Liver (tissue), 8 donors: ENCODE measurements at regions not wholly inside any gene's neighbourhood (a gene's known extent, or its start where the extent isn't known, plus 50 kb on each side); places are given as distances from the start of the nearest gene placed in this dataset.
A peak's percentile ranks its signal among the peaks of the same experiment; 100 is the strongest.

Experiments
- DNase-seq: peaks from one replicate; pipeline ENCODE4 v3.0.0-alpha.2; 2017; ENCODE audit warnings: low spot score
- H3K27ac ChIP-seq, 2 donors: one replicate each; pipeline ENCODE4 v1.7.0; 2013; ENCODE audit warnings: inconsistent platforms in 2 of 2, low read length in 2 of 2, control low read depth in 1 of 2, low read depth in 1 of 2, mild to moderate bottlenecking in 1 of 2
- H3K27me3 ChIP-seq, 4 donors: one replicate each; pipeline versions ENCODE4 v1.6.1 to v1.7.0; 2013; ENCODE audit warnings: low read length in 3 of 4, inconsistent platforms in 1 of 4, mild to moderate bottlenecking in 1 of 4, moderate library complexity in 1 of 4; ENCODE audit not compliant: control insufficient read depth in 4 of 4, insufficient read depth in 4 of 4
- H3K36me3 ChIP-seq, 4 donors: one replicate each; pipeline versions ENCODE4 v1.6.1 to v1.7.0; 2013; ENCODE audit warnings: low read length in 3 of 4, mild to moderate bottlenecking in 3 of 4, low read depth in 1 of 4, moderate library complexity in 1 of 4; ENCODE audit not compliant: control insufficient read depth in 4 of 4, insufficient read depth in 3 of 4
- H3K4me1 ChIP-seq, 4 donors: one replicate each; pipeline versions ENCODE4 v1.6.1 to v1.7.0; 2013; ENCODE audit warnings: low read length in 3 of 4, mild to moderate bottlenecking in 3 of 4, moderate library complexity in 1 of 4; ENCODE audit not compliant: control insufficient read depth in 4 of 4, insufficient read depth in 4 of 4
- H3K4me3 ChIP-seq, 3 donors: one replicate each; pipeline versions ENCODE4 v1.6.1 to v1.7.0; 2013; ENCODE audit warnings: low read length in 3 of 3, control low read depth in 1 of 3, low read depth in 1 of 3, mild to moderate bottlenecking in 1 of 3
- H3K9ac ChIP-seq, 2 donors: one replicate each; pipeline ENCODE4 v1.7.0; 2013; ENCODE audit warnings: low read length in 2 of 2, mild to moderate bottlenecking in 2 of 2, moderate library complexity in 2 of 2, control low read depth in 1 of 2, low read depth in 1 of 2
- H3K9me3 ChIP-seq, 4 donors: one replicate each; pipeline versions ENCODE4 v1.6.1 to v1.7.0; 2013; ENCODE audit warnings: low read length in 3 of 4; ENCODE audit not compliant: control insufficient read depth in 4 of 4
- ATF3 ChIP-seq: IDR thresholded peaks from 2 replicates; pipeline ENCODE4 v1.6.1; 2016; ENCODE audit warnings: antibody characterized with exemption
- CTCF ChIP-seq: fragments of 150-350 bp; IDR thresholded peaks from 2 replicates; pipeline ENCODE4 v1.5.1; 2017; ENCODE audit warnings: improper control_type of control experiment, low read depth, low read length; ENCODE audit not compliant: missing input control
- EGR1 ChIP-seq, 2 donors: IDR thresholded peaks; 2 replicates each; pipeline ENCODE4 v1.6.1; 2016 to 2018; ENCODE audit warnings: antibody characterized with exemption in 2 of 2, low read depth in 2 of 2
- FOXA1 ChIP-seq: IDR thresholded peaks from 2 replicates; pipeline ENCODE4 v1.6.1; 2016; ENCODE audit warnings: antibody characterized with exemption
- FOXA2 ChIP-seq: IDR thresholded peaks from 2 replicates; pipeline ENCODE4 v1.6.1; 2016; ENCODE audit warnings: antibody characterized with exemption
- GABPA ChIP-seq, 2 donors: IDR thresholded peaks in 1 of 2; conservative IDR thresholded peaks in 1 of 2; 2 replicates each; pipeline ENCODE4 v1.6.1; 2016; ENCODE audit warnings: antibody characterized with exemption in 2 of 2, mild to moderate bottlenecking in 1 of 2, moderate library complexity in 1 of 2
- HNF4A ChIP-seq, 2 donors: conservative IDR thresholded peaks; 2 replicates each; pipeline ENCODE4 v1.6.1; 2016; ENCODE audit warnings: antibody characterized with exemption in 2 of 2, mild to moderate bottlenecking in 2 of 2
- HNF4G ChIP-seq: IDR thresholded peaks from 2 replicates; pipeline ENCODE4 v1.6.1; 2016; ENCODE audit warnings: antibody characterized with exemption
- JUND ChIP-seq, 2 donors: IDR thresholded peaks; 2 replicates each; pipeline ENCODE4 v1.6.1; 2016; ENCODE audit warnings: antibody characterized with exemption in 2 of 2
- NR2F2 ChIP-seq: IDR thresholded peaks from 2 replicates; pipeline ENCODE4 v1.6.1; 2016; ENCODE audit warnings: antibody characterized with exemption
- RAD21 ChIP-seq, 2 donors: IDR thresholded peaks; 2 replicates each; pipeline ENCODE4 v1.6.1; 2016; ENCODE audit warnings: antibody characterized with exemption in 2 of 2, mild to moderate bottlenecking in 2 of 2
- RXRA ChIP-seq, 2 donors: IDR thresholded peaks; 2 replicates each; pipeline ENCODE4 v1.6.1; 2017 to 2018; ENCODE audit warnings: antibody characterized with exemption in 2 of 2, mild to moderate bottlenecking in 1 of 2
- SP1 ChIP-seq: IDR thresholded peaks from 2 replicates; pipeline ENCODE4 v1.6.1; 2018; ENCODE audit warnings: antibody characterized with exemption, mild to moderate bottlenecking
- TAF1 ChIP-seq: conservative IDR thresholded peaks from 2 replicates; pipeline ENCODE4 v1.6.1; 2016; ENCODE audit warnings: antibody characterized with exemption, mild to moderate bottlenecking
- YY1 ChIP-seq: IDR thresholded peaks from 2 replicates; pipeline ENCODE4 v1.6.1; 2016; ENCODE audit warnings: antibody characterized with exemption, mild to moderate bottlenecking
- WGBS: extraction: QIAGEN DNeasy Blood & Tissue Kit; methylation state at CpG from one replicate; pipeline ENCODE4 v1.1.7; 2013; 5-methylcytosine and 5-hydroxymethylcytosine counted together
- TF ChIP-seq, protein P1 (sequence below): IDR thresholded peaks from 2 replicates; pipeline ENCODE4 v1.6.1; 2016; ENCODE audit warnings: antibody characterized with exemption
- TF ChIP-seq, protein P2 (sequence below): IDR thresholded peaks from 2 replicates; pipeline ENCODE4 v1.6.1; 2016; ENCODE audit warnings: antibody characterized with exemption
- TF ChIP-seq, protein P3 (sequence below): IDR thresholded peaks from 2 replicates; pipeline ENCODE4 v1.6.1; 2016; ENCODE audit warnings: antibody characterized with exemption, mild to moderate bottlenecking
- donor health status: healthy.
- donor health status: healthy.
- donor health status: healthy.
- donor health status: healthy.
- donor health status: healthy.

DNA sequence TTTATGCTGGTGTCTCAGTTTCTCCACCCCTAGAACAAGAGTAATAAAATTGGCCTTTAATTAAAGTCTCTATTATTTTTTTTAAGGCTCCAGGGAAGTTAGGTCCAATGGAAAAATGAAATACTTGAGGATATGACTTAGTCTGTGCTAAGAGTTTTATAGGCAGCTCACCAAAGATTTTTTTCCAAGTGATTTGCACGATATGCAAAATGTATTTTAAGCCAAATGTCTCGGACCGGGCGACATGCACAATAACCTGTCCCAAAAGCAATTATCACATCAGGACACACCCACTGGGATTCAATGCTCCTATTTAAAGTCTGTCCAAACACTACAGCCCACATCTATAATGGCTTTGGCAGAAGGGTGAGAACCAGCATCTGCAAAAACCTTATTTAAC is 136.1 kb upstream of the ANKH start:
- Histone ChIP-seq H3K27me3 (no peaks in the 10 kb centered on the region), H3K36me3 (no peaks in the 10 kb centered on the region), H3K4me3 (no peak overlapping the region), H3K27ac (peak overlapping the region in 1 of 2 donors; percentile 91), H3K4me1 (peaks cover 0 to 24% (median 13%) of the 10 kb centered on the region in 4 donors), H3K9me3 (no peaks in the 10 kb centered on the region), H3K9ac (no peak overlapping the region)
- 91% methylated on average over 4 of the region's 4 CpGs for WGBS
- TF ChIP-seq NR2F2: no peak
- TF ChIP-seq FOXA1: no peak
- TF ChIP-seq RXRA (IDR thresholded peaks at IDR 0.05): no peak
- TF ChIP-seq, protein P1, sequence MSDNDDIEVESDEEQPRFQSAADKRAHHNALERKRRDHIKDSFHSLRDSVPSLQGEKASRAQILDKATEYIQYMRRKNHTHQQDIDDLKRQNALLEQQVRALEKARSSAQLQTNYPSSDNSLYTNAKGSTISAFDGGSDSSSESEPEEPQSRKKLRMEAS: no peak
- no peak for TF ChIP-seq SP1
- no peak for TF ChIP-seq EGR1 (IDR thresholded peaks at IDR 0.05; ENCODE audit: low read depth in 2 of 2)
- no peak for TF ChIP-seq TAF1
- no peak for TF ChIP-seq CTCF
- no peak for TF ChIP-seq FOXA2
- no peak for TF ChIP-seq JUND (IDR thresholded peaks at IDR 0.05)
- no peak for TF ChIP-seq GABPA (IDR thresholded peaks at IDR 0.05 in 1 of 2, conservative IDR thresholded peaks at IDR 0.05 in 1 of 2)
- TF ChIP-seq HNF4G: no peak
- no peak for TF ChIP-seq RAD21 (IDR thresholded peaks at IDR 0.05)
- no peak for TF ChIP-seq ATF3
- TF ChIP-seq, protein P2, sequence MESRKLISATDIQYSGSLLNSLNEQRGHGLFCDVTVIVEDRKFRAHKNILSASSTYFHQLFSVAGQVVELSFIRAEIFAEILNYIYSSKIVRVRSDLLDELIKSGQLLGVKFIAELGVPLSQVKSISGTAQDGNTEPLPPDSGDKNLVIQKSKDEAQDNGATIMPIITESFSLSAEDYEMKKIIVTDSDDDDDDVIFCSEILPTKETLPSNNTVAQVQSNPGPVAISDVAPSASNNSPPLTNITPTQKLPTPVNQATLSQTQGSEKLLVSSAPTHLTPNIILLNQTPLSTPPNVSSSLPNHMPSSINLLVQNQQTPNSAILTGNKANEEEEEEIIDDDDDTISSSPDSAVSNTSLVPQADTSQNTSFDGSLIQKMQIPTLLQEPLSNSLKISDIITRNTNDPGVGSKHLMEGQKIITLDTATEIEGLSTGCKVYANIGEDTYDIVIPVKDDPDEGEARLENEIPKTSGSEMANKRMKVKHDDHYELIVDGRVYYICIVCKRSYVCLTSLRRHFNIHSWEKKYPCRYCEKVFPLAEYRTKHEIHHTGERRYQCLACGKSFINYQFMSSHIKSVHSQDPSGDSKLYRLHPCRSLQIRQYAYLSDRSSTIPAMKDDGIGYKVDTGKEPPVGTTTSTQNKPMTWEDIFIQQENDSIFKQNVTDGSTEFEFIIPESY: no peak
- no peak for TF ChIP-seq YY1
- no peak for DNase-seq

- Histone ChIP-seq H3K4me3 (no peak overlapping the region), H3K27me3 (no peaks in the 10 kb centered on the region), H3K9ac (no peak overlapping the region), H3K27ac (no peak overlapping the region), H3K36me3 (no peaks in the 10 kb centered on the region), H3K4me1 (peaks cover 0 to 21% (median 11%) of the 10 kb centered on the region in 4 donors), H3K9me3 (no peaks in the 10 kb centered on the region)
- TF ChIP-seq, protein P1: no peak
- TF ChIP-seq SP1 (no peak), HNF4A (conservative IDR thresholded peaks at IDR 0.05) (no peak), ATF3 (no peak), RXRA (IDR thresholded peaks at IDR 0.05) (no peak), GABPA (IDR thresholded peaks at IDR 0.05 in 1 of 2, conservative IDR thresholded peaks at IDR 0.05 in 1 of 2) (no peak), YY1 (no peak), TAF1 (no peak), RAD21 (IDR thresholded peaks at IDR 0.05) (no peak), HNF4G (no peak), CTCF (no peak), NR2F2 (no peak)
- TF ChIP-seq, protein P2: no peak
- TF ChIP-seq, protein P3, sequence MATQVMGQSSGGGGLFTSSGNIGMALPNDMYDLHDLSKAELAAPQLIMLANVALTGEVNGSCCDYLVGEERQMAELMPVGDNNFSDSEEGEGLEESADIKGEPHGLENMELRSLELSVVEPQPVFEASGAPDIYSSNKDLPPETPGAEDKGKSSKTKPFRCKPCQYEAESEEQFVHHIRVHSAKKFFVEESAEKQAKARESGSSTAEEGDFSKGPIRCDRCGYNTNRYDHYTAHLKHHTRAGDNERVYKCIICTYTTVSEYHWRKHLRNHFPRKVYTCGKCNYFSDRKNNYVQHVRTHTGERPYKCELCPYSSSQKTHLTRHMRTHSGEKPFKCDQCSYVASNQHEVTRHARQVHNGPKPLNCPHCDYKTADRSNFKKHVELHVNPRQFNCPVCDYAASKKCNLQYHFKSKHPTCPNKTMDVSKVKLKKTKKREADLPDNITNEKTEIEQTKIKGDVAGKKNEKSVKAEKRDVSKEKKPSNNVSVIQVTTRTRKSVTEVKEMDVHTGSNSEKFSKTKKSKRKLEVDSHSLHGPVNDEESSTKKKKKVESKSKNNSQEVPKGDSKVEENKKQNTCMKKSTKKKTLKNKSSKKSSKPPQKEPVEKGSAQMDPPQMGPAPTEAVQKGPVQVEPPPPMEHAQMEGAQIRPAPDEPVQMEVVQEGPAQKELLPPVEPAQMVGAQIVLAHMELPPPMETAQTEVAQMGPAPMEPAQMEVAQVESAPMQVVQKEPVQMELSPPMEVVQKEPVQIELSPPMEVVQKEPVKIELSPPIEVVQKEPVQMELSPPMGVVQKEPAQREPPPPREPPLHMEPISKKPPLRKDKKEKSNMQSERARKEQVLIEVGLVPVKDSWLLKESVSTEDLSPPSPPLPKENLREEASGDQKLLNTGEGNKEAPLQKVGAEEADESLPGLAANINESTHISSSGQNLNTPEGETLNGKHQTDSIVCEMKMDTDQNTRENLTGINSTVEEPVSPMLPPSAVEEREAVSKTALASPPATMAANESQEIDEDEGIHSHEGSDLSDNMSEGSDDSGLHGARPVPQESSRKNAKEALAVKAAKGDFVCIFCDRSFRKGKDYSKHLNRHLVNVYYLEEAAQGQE: no peak
- no peak for DNase-seq
Measured at GRCh38 chr5:15004506-15004905, 132.9 kb upstream of the ANKH start.
